ENCODE measurements at regions not wholly inside any gene's neighbourhood (a gene's known extent, or its start where the extent isn't known, plus 50 kb on each side); places are given as distances from the start of the nearest gene placed in this dataset.
"Not testable (repeated sequence)": the region's sequence is repeated elsewhere in the genome, so short reads cannot be mapped to it uniquely, and the experiment has no call there.

- Mint-ChIP-seq H3K4me1 (ENCODE audit: low read depth) (no peaks in the 10 kb centered on the region), H3K27ac (no peak overlapping the region), H3K27me3 (ENCODE audit: low read depth) (no peaks in the 10 kb centered on the region), H3K9me3 (no peaks in the 10 kb centered on the region), H3K36me3 (ENCODE audit: low read depth) (no peaks in the 10 kb centered on the region), H3K4me3 (ENCODE audit: low read depth) (no peak overlapping the region)
- DNase-seq (ENCODE audit: low spot score), result no peak
- intact Hi-C loops (cut with micrococcal nuclease), result no loop called here
Measured at GRCh38 chrX:4572691-4573090, 859.2 kb upstream of the PRKX start.

DNA sequence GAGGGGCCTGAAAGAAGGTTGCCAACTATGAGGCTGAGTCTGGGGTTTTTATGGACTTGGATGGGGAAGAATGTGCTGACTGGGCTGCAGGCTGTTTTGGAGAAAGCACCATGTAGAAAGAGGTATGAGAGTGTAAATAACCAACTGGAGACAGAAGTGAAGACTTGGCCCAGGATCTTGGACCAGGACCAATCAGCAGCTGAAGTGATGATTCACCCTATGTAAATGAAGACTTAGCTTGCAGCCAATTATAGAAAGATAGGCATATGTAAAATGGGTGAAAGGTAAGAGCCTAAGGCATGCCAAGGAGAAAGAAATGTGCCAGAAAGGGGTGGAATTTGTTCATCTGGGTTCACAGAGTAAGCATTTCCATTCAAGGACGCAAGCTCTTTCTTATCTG, 856.7 kb upstream of the PRKX start:
- H3K4me3 Mint-ChIP-seq (ENCODE audit: low read depth), result no peak overlapping the region
- no peak overlapping the region for H3K27ac Mint-ChIP-seq
- intact Hi-C loops (cut with micrococcal nuclease), result no loop called here
- no peaks in the 10 kb centered on the region for H3K9me3 Mint-ChIP-seq
- no peaks in the 10 kb centered on the region for H3K4me1 Mint-ChIP-seq (ENCODE audit: low read depth)
- no peaks in the 10 kb centered on the region for H3K27me3 Mint-ChIP-seq (ENCODE audit: low read depth)
- no peaks in the 10 kb centered on the region for H3K36me3 Mint-ChIP-seq (ENCODE audit: low read depth)
- DNase-seq (ENCODE audit: low spot score), result no peak

GRCh38 chrX:4560192-4560591, 846.7 kb upstream of the PRKX start:
- Mint-ChIP-seq H3K9me3 (no peaks in the 10 kb centered on the region), H3K4me3 (ENCODE audit: low read depth) (no peak overlapping the region), H3K27ac (no peak overlapping the region), H3K27me3 (ENCODE audit: low read depth) (no peaks in the 10 kb centered on the region), H3K4me1 (ENCODE audit: low read depth) (no peaks in the 10 kb centered on the region), H3K36me3 (ENCODE audit: low read depth) (no peaks in the 10 kb centered on the region)
- intact Hi-C loops (cut with micrococcal nuclease), result no loop called here
- DNase-seq (ENCODE audit: low spot score), result no peak

GRCh38 chrX:4550018-4550417, 836.6 kb upstream of the PRKX start:
- no peaks in the 10 kb centered on the region for H3K9me3 Mint-ChIP-seq
- H3K36me3 Mint-ChIP-seq (ENCODE audit: low read depth), result no peaks in the 10 kb centered on the region
- DNase-seq (ENCODE audit: low spot score), result no peak
- no peak overlapping the region for H3K4me3 Mint-ChIP-seq (ENCODE audit: low read depth)
- no peaks in the 10 kb centered on the region for H3K4me1 Mint-ChIP-seq (ENCODE audit: low read depth)
- no peaks in the 10 kb centered on the region for H3K27me3 Mint-ChIP-seq (ENCODE audit: low read depth)
- intact Hi-C loops (cut with micrococcal nuclease), result no loop called here
- no peak overlapping the region for H3K27ac Mint-ChIP-seq

- H3K4me1 Mint-ChIP-seq (ENCODE audit: low read depth), result no peaks in the 10 kb centered on the region
- intact Hi-C loops (cut with micrococcal nuclease), result no loop called here
- no peaks in the 10 kb centered on the region for H3K9me3 Mint-ChIP-seq
- no peaks in the 10 kb centered on the region for H3K27me3 Mint-ChIP-seq (ENCODE audit: low read depth)
- no peaks in the 10 kb centered on the region for H3K36me3 Mint-ChIP-seq (ENCODE audit: low read depth)
- peak; percentile 8 for DNase-seq (ENCODE audit: low spot score)
- no peak overlapping the region for H3K27ac Mint-ChIP-seq
- no peak overlapping the region for H3K4me3 Mint-ChIP-seq (ENCODE audit: low read depth)
Measured at GRCh38 chrX:4547213-4547836, 833.9 kb upstream of the PRKX start.

DNA sequence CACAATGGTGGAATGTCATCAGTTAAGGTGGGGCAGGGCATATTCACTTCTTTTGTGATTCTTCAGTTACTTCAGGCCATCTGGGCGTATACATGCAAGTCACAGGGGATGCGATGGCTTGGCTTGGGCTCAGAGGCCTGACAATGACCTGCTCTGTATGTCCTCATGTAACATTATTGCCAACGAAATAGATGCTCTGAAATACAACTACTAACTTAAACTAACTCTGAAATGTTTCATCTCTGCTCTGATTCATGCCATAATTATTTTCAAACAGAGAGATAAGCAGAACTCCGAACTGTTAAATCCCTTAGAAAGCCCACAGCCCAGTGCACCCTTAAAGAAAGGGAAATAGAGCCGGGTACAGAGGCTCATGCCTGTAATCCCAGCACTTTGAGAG, 832.7 kb upstream of the PRKX start:
- H3K4me3 Mint-ChIP-seq (ENCODE audit: low read depth); DNase-seq (ENCODE audit: low spot score); H3K36me3 Mint-ChIP-seq (ENCODE audit: low read depth); H3K27ac Mint-ChIP-seq; intact Hi-C loops (cut with micrococcal nuclease); H3K9me3 Mint-ChIP-seq; H3K27me3 Mint-ChIP-seq (ENCODE audit: low read depth); H3K4me1 Mint-ChIP-seq (ENCODE audit: low read depth): not testable (repeated sequence)

- Mint-ChIP-seq H3K9me3 (no peaks in the 10 kb centered on the region), H3K27ac (no peak overlapping the region), H3K4me1 (ENCODE audit: low read depth) (no peaks in the 10 kb centered on the region), H3K36me3 (ENCODE audit: low read depth) (no peaks in the 10 kb centered on the region), H3K27me3 (ENCODE audit: low read depth) (no peaks in the 10 kb centered on the region), H3K4me3 (ENCODE audit: low read depth) (no peak overlapping the region)
- no peak for DNase-seq (ENCODE audit: low spot score)
- intact Hi-C loops (cut with micrococcal nuclease), result no loop called here
Measured at GRCh38 chrX:4528247-4528646, 814.8 kb upstream of the PRKX start.

GRCh38 chrX:4485912-4486311, 772.5 kb upstream of the PRKX start:
- no peak for DNase-seq (ENCODE audit: low spot score)
- H3K9me3 Mint-ChIP-seq, result no peaks in the 10 kb centered on the region
- intact Hi-C loops (cut with micrococcal nuclease), result no loop called here
- no peaks in the 10 kb centered on the region for H3K27me3 Mint-ChIP-seq (ENCODE audit: low read depth)
- no peaks in the 10 kb centered on the region for H3K4me1 Mint-ChIP-seq (ENCODE audit: low read depth)
- no peak overlapping the region for H3K4me3 Mint-ChIP-seq (ENCODE audit: low read depth)
- no peaks in the 10 kb centered on the region for H3K36me3 Mint-ChIP-seq (ENCODE audit: low read depth)
- no peak overlapping the region for H3K27ac Mint-ChIP-seq

DNA sequence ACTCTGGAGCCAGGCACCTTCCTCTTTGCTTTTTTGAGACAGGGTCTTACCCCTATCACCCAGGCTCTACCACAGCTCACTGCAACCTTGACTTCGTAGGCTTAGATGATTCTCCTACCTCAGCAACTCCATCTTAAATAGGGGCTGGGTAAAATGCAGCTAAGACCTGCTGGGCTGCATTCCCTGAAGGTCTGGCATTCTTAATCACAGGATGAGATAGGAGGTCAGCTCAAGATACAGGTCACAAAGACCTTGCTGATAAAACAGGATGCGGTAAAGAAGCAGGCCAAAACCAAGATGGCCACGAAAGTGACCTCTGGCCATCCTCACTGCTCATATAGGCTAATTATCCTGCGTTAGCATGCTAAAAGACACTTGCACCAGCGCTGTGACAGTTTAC, 770.8 kb upstream of the PRKX start:
- H3K4me1 Mint-ChIP-seq (ENCODE audit: low read depth), result no peaks in the 10 kb centered on the region
- no peaks in the 10 kb centered on the region for H3K36me3 Mint-ChIP-seq (ENCODE audit: low read depth)
- no peak overlapping the region for H3K4me3 Mint-ChIP-seq (ENCODE audit: low read depth)
- no peak for DNase-seq (ENCODE audit: low spot score)
- peaks cover 5% of the 10 kb centered on the region for H3K9me3 Mint-ChIP-seq
- no peaks in the 10 kb centered on the region for H3K27me3 Mint-ChIP-seq (ENCODE audit: low read depth)
- intact Hi-C loops (cut with micrococcal nuclease), result no loop called here
- no peak overlapping the region for H3K27ac Mint-ChIP-seq

GRCh38 chrX:4451591-4451990, 738.1 kb upstream of the PRKX start:
- Mint-ChIP-seq H3K36me3 (ENCODE audit: low read depth) (no peaks in the 10 kb centered on the region), H3K9me3 (peaks cover 17% of the 10 kb centered on the region), H3K27ac (no peak overlapping the region), H3K27me3 (ENCODE audit: low read depth) (no peaks in the 10 kb centered on the region), H3K4me1 (ENCODE audit: low read depth) (no peaks in the 10 kb centered on the region), H3K4me3 (ENCODE audit: low read depth) (no peak overlapping the region)
- intact Hi-C loops (cut with micrococcal nuclease), result no loop called here
- no peak for DNase-seq (ENCODE audit: low spot score)

DNA sequence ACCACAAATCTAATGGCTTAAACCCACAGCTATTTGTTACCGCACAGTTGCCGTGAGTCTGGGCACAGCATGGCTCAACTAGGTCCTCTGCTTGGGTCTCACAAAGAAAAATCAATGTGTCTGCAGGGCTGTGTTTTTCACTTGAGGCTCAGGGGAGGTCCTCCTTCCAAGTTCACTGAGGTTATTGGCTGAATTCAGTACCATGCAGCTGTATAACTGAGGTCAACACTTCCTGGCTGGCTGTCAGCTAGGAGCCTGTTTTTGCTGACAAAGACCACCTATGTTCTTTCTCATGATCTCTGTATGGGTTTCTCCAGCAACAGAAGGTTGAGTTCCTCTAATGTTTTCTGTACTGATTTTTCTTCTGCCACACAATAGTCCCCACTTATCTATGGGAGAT, 736.7 kb upstream of the PRKX start:
- H3K27me3 Mint-ChIP-seq (ENCODE audit: low read depth), result no peaks in the 10 kb centered on the region
- no peaks in the 10 kb centered on the region for H3K36me3 Mint-ChIP-seq (ENCODE audit: low read depth)
- intact Hi-C loops (cut with micrococcal nuclease), result no loop called here
- H3K27ac Mint-ChIP-seq, result no peak overlapping the region
- no peak for DNase-seq (ENCODE audit: low spot score)
- no peak overlapping the region for H3K4me3 Mint-ChIP-seq (ENCODE audit: low read depth)
- peaks cover 17% of the 10 kb centered on the region for H3K9me3 Mint-ChIP-seq
- no peaks in the 10 kb centered on the region for H3K4me1 Mint-ChIP-seq (ENCODE audit: low read depth)

GRCh38 chrX:4435905-4436304, 722.5 kb upstream of the PRKX start:
- no peaks in the 10 kb centered on the region for H3K4me1 Mint-ChIP-seq (ENCODE audit: low read depth)
- intact Hi-C loops (cut with micrococcal nuclease), result no loop called here
- no peak overlapping the region for H3K4me3 Mint-ChIP-seq (ENCODE audit: low read depth)
- H3K27ac Mint-ChIP-seq, result no peak overlapping the region
- H3K9me3 Mint-ChIP-seq, result no peaks in the 10 kb centered on the region
- no peaks in the 10 kb centered on the region for H3K36me3 Mint-ChIP-seq (ENCODE audit: low read depth)
- no peaks in the 10 kb centered on the region for H3K27me3 Mint-ChIP-seq (ENCODE audit: low read depth)
- DNase-seq (ENCODE audit: low spot score), result no peak

DNA sequence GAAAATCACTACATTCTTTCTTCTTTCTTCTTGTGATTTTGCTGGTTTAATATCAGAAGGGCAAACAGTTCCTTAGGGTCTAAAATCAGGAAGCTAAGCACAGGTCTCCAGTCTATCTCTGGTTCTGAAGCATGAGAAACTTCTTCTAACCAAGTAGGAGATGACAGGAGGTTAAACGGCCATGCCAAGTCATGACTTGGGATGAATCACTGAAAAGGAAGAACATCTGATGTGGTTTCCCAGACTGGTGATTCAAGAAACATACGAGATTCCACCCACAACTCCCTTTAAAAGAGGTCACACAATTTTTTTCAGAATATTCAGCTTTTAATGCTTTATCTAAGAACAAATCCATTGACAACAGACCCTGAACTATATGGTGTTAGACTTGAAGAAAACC, 684.0 kb upstream of the PRKX start:
- no peaks in the 10 kb centered on the region for H3K27me3 Mint-ChIP-seq (ENCODE audit: low read depth)
- H3K4me3 Mint-ChIP-seq (ENCODE audit: low read depth), result no peak overlapping the region
- no peak for DNase-seq (ENCODE audit: low spot score)
- H3K9me3 Mint-ChIP-seq, result peaks cover 26% of the 10 kb centered on the region
- H3K27ac Mint-ChIP-seq, result no peak overlapping the region
- H3K36me3 Mint-ChIP-seq (ENCODE audit: low read depth), result no peaks in the 10 kb centered on the region
- intact Hi-C loops (cut with micrococcal nuclease), result no loop called here
- H3K4me1 Mint-ChIP-seq (ENCODE audit: low read depth), result no peaks in the 10 kb centered on the region

DNA sequence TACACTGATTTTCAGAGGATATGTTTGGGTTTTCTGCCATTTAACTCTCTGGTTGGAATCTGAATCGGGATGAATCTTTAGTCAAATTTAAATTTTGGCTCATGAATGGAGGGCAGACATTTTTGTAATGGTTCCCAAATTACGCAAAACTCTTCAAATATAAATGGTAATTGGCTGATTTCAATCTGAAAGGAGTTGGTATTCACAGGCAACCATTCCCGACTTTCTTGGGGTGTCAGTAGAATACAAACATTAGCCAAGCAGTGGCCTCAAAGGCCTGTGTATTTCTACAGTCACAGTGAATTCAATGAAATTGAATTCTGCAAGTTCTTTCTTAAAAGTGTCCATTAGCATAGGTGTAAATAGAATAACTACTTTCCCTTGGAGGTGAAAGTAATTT, 668.8 kb upstream of the PRKX start:
- no peak for DNase-seq (ENCODE audit: low spot score)
- Mint-ChIP-seq H3K9me3 (peaks cover 12% of the 10 kb centered on the region), H3K36me3 (ENCODE audit: low read depth) (no peaks in the 10 kb centered on the region), H3K27me3 (ENCODE audit: low read depth) (no peaks in the 10 kb centered on the region), H3K4me1 (ENCODE audit: low read depth) (no peaks in the 10 kb centered on the region), H3K27ac (no peak overlapping the region), H3K4me3 (ENCODE audit: low read depth) (no peak overlapping the region)
- intact Hi-C loops (cut with micrococcal nuclease), result no loop called here
